ENCODE measurements at regions not wholly inside any gene's neighbourhood (a gene's known extent, or its start where the extent isn't known, plus 50 kb on each side); places are given as distances from the start of the nearest gene placed in this dataset.

GRCh38 chr18:70982292-70982691, 693.4 kb downstream of the SOCS6 start:
- no peak for TF ChIP-seq CTCF (IDR thresholded peaks at IDR 0.05; ENCODE audit: poor library complexity)
- TF ChIP-seq EZH2 (IDR thresholded peaks at IDR 0.05; ENCODE audit: borderline replicate concordance), result no peak
- no peak for TF ChIP-seq EZH2phosphoT487 (IDR thresholded peaks at IDR 0.05; ENCODE audit: low read depth, severe bottlenecking, unreplicated experiment)
